ENCODE measurements at regions not wholly inside any gene's neighbourhood (a gene's known extent, or its start where the extent isn't known, plus 50 kb on each side); places are given as distances from the start of the nearest gene placed in this dataset.

- H3K9ac ChIP-seq (ENCODE audit: low read depth in 1 of 2, low read length in 2 of 2), result no peak overlapping the region
- no peaks in the 10 kb centered on the region for H3K36me3 ChIP-seq (ENCODE audit: control insufficient read depth in 4 of 4, insufficient read depth in 3 of 4, low read depth in 1 of 4, low read length in 3 of 4)
- H3K4me3 ChIP-seq (ENCODE audit: low read depth in 1 of 3, low read length in 3 of 3), result no peak overlapping the region
- peaks cover 0 to 5% (median 0%) of the 10 kb centered on the region in 4 donors for H3K9me3 ChIP-seq (ENCODE audit: control insufficient read depth in 4 of 4, low read length in 3 of 4)
- no peak overlapping the region for H3K27ac ChIP-seq (ENCODE audit: low read depth in 1 of 2, low read length in 2 of 2)
- H3K27me3 ChIP-seq (ENCODE audit: control insufficient read depth in 4 of 4, insufficient read depth in 4 of 4, low read length in 3 of 4), result no peaks in the 10 kb centered on the region
- TF ChIP-seq ZBTB33 (IDR thresholded peaks at IDR 0.05), result no peak
- TF ChIP-seq FOXA2 (IDR thresholded peaks at IDR 0.05), result no peak
- no peak for TF ChIP-seq EGR1 (IDR thresholded peaks at IDR 0.05; ENCODE audit: low read depth in 2 of 2)
- no peak for TF ChIP-seq REST (IDR thresholded peaks at IDR 0.05)
- TF ChIP-seq MAX (IDR thresholded peaks at IDR 0.05), result no peak
- no peak for TF ChIP-seq CTCF (IDR thresholded peaks at IDR 0.05; ENCODE audit: low read depth, low read length, missing input control)
- no peak for TF ChIP-seq YY1 (IDR thresholded peaks at IDR 0.05)
- TF ChIP-seq ATF3 (IDR thresholded peaks at IDR 0.05), result no peak
- no peak for TF ChIP-seq RXRA (IDR thresholded peaks at IDR 0.05)
- no peak for TF ChIP-seq NR2F2 (IDR thresholded peaks at IDR 0.05)
- no peak for TF ChIP-seq HNF4G (IDR thresholded peaks at IDR 0.05)
- no peak for TF ChIP-seq TAF1 (conservative IDR thresholded peaks at IDR 0.05)
- TF ChIP-seq GABPA (IDR thresholded peaks at IDR 0.05 in 1 of 2, conservative IDR thresholded peaks at IDR 0.05 in 1 of 2), result no peak
- no peak for TF ChIP-seq HNF4A (conservative IDR thresholded peaks at IDR 0.05)
- no peak for TF ChIP-seq RAD21 (IDR thresholded peaks at IDR 0.05)
- no peak for TF ChIP-seq JUND (IDR thresholded peaks at IDR 0.05)
- TF ChIP-seq FOXA1 (IDR thresholded peaks at IDR 0.05), result no peak
- TF ChIP-seq SP1 (IDR thresholded peaks at IDR 0.05), result no peak
- WGBS, result 85% methylated on average over 1 of the region's 1 CpG
- no peaks in the 10 kb centered on the region for H3K4me1 ChIP-seq (ENCODE audit: control insufficient read depth in 4 of 4, insufficient read depth in 4 of 4, low read length in 3 of 4)
- no peak for DNase-seq (ENCODE audit: low spot score)
These were observed 426.9 kb upstream of the MIS18BP1 start for GRCh38 chr14:45679853-45680252.

Data from liver (tissue), 8 donors.